ENCODE measurements at regions not wholly inside any gene's neighbourhood (a gene's known extent, or its start where the extent isn't known, plus 50 kb on each side); places are given as distances from the start of the nearest gene placed in this dataset.

DNA sequence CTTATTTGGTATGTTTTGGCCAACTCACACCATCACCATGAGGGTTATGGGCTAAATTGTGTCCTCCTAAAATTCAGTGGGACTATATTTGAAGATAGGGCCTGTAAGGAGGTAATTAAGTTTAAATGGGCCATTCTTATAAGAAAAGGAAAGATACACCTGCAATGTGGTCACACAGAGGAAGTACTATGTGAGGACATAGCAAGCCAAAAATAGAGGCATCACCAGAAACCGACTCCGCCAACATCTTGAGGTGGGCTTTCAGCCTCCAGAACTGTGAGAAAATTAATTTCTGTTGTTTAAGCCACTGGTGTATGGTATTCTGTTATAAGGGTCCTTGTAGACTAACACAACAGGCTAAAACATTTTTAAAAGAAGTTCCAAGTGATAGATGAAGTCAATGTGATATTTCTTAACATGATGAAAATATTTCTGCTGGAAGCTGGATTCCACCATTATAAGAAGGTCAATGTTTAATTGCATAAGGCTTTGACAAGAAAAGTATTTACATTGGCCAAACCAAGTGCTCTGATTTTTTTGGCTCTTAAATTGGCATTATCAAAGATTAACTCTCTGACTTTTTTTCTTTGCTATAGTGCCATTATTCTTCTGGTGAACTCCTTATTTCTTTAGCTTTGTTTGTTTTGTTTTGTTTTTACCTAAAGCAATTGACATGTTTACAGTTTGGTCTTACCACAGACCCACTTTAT lies 540.9 kb downstream of the PPARGC1A start:
- no peak for DNase-seq (ENCODE audit: low read depth, low spot score)

DNA sequence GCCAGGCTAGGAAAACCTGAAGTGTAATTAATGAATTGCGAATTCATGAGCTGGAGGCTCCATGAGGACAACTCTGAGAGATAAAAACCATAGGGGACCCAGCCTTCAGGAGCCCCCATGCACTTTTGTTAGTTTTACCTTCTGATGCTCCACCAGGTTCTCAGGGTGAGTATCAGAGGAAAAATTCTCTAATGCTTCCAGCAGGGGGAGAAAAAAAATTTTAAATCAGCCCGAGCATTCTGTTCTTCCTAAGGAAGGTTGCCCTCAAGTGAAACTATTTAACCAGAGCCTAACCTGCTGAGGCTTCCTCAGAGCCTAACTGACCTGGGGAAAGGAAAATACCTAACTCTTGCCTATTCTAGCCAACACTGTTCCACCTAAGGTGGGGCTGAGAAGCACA lies 552.6 kb downstream of the PPARGC1A start:
- no peak for DNase-seq (ENCODE audit: low read depth, low spot score)

- DNase-seq (ENCODE audit: low read depth, low spot score): no peak
These were observed 555.6 kb downstream of the PPARGC1A start for GRCh38 chr4:23333946-23334878.

DNA sequence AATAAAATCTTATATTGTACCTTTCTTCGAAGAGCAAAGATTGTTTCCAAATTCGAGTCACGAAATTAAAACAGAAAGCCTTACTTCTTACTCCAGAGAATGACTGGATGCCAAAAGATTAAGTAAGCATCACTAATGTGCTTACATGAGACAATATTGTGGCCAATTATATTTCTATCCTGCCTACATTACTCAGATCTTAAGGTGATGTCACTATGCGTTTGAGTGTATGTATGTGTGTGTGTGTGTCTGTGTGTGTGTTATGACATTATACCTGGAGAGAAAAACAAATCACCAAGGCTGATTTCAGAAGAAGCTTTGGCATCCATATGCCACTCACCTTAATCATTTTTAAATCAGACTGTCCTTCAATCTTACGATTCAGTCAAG lies 556.3 kb downstream of the PPARGC1A start:
- DNase-seq (ENCODE audit: low read depth, low spot score): no peak

DNA sequence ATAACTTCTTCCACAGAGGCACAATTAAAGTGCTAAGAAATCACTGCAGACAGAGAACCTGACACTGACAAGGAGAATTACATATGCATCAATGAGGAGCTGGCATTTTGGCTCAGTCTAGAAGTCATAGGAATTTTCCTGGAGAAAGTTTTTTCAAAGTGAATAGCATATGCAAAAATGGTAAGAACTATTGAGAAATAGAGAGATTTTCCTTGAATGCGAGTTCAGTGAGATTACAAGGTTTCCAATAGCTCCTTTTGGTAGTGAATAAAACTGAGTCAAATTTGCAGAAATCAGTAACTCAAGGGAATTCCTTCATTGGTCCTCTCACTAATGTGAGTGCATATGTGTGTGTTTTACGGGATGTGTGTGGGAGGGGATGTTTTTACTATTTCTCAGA lies 557.5 kb downstream of the PPARGC1A start:
- no peak for DNase-seq (ENCODE audit: low read depth, low spot score)

DNA sequence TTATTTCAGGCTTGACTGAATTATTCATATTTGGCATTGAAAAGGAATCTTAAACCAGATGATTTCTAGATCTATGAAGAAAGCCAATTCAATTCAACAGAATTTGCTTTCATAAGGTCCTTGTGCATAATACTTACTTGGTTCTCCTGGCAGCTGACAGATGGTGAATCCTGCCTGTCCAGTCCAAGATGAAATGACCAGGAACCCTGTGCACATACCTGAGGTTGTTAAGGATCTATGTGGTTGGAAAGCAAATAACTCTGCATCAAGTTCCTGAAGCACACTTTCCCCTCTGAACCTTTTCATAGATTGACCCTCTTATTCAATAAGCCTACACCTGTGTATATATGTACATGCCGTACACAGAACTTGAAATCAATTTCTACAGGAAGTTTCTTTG lies 562.7 kb downstream of the PPARGC1A start:
- no peak for DNase-seq (ENCODE audit: low read depth, low spot score)

DNA sequence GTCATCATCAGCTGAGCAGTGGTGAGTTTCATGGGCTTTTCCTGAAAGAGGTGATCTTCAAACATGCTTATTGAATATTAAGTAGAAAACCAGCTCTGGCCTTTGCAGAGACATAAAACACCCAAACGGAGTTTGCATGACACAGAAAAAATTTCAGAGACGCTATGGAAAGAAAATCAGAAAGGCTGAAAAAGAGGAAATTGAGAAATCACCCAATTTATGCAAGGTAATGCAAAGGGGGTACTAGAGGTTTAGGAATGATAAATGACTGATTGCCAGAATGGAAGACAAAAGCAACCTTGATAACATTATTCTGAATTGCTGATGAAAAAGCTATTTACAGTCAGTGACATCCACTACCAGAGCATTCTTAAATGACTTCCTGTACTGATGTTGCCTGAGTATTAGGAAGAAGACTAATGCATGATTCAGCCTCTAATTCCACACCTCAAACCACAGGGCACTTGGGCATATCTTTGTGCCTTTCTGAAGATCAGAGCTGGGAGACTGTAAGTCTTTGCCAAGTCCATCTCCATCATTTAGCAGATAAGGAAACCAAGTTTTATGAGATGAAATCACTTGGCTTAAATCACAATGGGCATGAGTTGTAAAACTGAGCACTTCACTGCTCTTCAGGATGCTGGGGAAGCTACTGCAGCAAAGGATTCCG lies 565.7 kb downstream of the PPARGC1A start:
- no peak for DNase-seq (ENCODE audit: low read depth, low spot score)

DNA sequence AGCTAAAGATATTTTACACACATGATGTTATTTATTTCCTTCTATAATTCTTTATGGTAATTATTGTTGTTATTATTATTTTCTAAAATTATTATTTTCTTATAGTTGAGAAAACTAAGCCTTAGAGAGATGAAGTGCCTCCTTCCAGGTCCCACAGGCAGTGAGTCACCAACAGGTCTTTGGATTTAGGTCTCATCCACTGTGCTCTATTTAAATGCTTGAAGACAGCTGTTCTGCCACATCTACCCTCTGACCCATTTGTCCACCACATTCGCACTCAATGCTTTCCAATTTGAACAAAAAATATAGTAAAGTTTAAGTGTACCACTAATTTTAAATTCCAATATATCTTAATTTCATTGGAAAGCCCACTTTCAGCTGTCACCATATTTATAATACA lies 566.4 kb downstream of the PPARGC1A start:
- DNase-seq (ENCODE audit: low read depth, low spot score): no peak

DNA sequence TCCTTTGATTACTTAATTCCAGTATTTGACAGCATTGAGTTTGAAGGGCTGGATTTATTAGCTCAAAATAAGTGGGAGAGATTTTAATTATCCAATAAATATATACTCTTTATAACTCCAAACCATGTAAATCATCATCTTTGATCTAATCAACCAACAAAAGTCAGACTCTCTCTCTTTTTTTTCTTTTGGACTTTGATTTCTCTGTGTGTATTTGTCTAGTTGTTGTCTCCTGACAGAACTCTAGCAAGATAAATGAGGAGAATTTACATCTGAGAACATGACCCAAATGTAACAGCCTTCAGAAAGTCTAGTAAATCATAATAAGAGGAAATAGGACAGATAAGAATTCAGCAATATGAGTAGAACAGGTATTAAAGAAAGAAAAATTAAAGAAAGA lies 567.1 kb downstream of the PPARGC1A start:
- no peak for DNase-seq (ENCODE audit: low read depth, low spot score)

DNA sequence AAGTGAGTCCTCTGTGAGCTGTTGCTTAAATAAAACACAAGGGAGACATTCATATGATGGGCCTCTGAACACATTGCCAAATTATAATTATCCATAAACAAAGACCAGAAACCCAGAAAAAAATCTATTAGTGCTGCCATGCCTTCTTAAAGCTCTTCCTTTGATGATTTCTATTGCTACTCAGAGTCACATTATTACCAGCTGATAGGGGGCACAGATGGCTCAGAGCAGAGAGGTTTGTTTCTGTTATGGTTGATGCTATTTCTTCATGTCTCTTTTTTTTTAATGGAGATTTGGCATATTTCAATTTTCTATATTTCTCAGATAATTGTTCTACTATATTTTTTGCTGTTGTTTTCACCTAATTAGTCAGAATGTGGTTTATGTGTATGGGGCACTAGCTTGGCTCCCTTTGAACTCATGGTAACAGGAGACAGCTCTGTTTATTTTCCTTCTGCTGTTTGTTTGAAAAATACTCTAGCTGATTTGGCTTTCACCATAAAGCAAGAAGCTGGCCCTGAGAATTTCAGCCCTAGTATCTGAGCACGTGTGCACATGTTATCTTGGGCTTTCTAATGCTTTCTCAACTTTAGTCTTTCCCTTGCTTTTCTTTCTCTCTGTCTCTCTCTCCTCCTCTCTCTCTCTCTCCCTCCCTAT lies 568.8 kb downstream of the PPARGC1A start:
- DNase-seq (ENCODE audit: low read depth, low spot score): no peak

GRCh38 chr4:23312686-23313085 lies 577.2 kb downstream of the PPARGC1A start:
- DNase-seq (ENCODE audit: low read depth, low spot score): no peak

DNA sequence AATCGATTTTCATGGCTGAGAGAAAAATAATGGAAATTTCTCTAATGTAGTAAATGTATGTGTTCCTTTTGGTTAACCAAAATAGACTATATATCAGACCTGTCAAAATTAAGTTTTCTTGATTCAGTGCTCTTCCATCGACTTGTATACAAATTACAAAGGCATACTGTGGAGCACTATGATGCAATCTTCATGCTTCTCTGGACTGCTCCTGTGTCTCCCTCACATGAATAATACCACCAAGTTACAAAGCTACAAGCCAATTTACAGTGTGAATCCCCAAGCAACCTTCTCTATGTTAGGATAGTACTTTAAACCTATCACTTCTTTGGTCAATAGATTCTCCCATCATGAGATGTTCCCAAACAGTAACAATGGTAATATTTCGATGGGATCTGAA lies 577.9 kb downstream of the PPARGC1A start:
- no peak for DNase-seq (ENCODE audit: low read depth, low spot score)

- no peak for DNase-seq (ENCODE audit: low read depth, low spot score)
These were observed 584.8 kb downstream of the PPARGC1A start for GRCh38 chr4:23305026-23305425.

DNA sequence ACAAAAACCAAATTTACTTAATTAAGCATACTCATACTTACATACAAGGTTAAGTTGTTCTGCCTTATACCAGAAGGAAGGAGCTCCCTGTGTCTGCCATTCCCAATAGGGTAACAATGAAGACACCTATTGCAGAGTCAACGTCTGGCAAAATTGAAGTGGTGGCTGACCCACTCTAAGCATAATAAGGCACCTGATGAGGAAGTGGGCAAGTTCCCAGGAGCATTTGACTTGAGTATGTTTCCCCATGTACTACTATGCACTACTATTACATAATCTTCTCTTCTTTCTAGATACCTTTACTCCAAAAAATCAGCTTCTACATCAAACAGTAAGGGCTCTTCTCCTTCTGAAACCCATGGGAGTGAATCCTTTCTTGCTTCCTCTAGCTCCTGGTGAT lies 591.5 kb downstream of the PPARGC1A start:
- DNase-seq (ENCODE audit: low read depth, low spot score): no peak

DNA sequence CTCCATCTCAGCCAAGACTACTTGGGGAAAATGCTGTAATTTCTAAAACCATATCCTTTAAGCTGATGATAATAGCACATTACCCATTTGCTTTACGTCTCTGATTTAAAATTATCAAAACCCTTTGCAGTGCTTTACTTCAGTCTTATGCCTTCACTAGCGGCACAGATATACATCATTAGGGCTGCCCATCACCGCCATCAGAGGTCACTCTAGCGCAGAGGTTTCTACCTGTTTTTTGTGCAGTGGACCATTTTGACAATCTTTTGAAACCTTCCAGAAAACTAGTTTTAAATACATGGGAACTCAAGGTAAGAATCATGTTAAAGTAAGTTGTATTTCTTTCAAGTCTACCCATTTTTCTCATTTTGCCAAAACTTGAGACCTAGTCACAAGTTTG lies 592.5 kb downstream of the PPARGC1A start:
- no peak for DNase-seq (ENCODE audit: low read depth, low spot score)

- DNase-seq (ENCODE audit: low read depth, low spot score): no peak
These were observed 598.4 kb downstream of the GBA3 start for GRCh38 chr4:23291139-23291538.

- DNase-seq (ENCODE audit: low read depth, low spot score): no peak
These were observed 597.9 kb downstream of the GBA3 start for GRCh38 chr4:23290656-23291055.

DNA sequence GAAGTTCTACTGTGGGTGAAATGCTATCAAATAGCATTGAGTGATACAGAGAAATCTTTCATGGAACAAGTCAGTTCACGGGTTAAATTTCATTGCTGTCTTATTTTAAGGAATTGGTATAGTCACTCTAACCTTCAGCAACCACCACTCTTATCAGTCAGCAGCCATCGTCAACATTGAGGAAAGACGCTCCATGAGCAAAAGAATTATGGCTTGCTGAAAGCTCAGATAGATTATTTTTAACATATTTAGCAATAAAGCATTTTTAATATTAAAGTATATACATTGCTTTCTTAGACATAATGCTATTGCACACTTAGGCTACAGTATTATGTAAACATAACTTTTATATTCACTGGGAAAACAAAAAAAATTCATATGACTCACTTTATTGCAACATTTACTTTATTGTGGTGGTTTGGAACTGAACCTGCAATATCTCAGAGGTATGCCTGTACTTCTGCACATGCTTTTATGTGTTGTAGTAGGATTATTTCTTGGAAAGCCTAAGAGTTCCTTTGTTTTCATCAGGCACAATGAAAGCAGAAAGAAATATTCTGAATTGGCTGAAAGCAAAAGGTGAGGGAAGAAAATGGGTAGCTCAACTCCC lies 586.7 kb downstream of the GBA3 start:
- no peak for DNase-seq (ENCODE audit: low read depth, low spot score)

GRCh38 chr4:23278845-23279244 lies 586.1 kb downstream of the GBA3 start:
- no peak for DNase-seq (ENCODE audit: low read depth, low spot score)

GRCh38 chr4:23276076-23276475 lies 583.3 kb downstream of the GBA3 start:
- DNase-seq (ENCODE audit: low read depth, low spot score): no peak

- no peak for DNase-seq (ENCODE audit: low read depth, low spot score)
These were observed 576.8 kb downstream of the GBA3 start for GRCh38 chr4:23269566-23269965.
